ENCODE measurements at regions not wholly inside any gene's neighbourhood (a gene's known extent, or its start where the extent isn't known, plus 50 kb on each side); places are given as distances from the start of the nearest gene placed in this dataset.

DNA sequence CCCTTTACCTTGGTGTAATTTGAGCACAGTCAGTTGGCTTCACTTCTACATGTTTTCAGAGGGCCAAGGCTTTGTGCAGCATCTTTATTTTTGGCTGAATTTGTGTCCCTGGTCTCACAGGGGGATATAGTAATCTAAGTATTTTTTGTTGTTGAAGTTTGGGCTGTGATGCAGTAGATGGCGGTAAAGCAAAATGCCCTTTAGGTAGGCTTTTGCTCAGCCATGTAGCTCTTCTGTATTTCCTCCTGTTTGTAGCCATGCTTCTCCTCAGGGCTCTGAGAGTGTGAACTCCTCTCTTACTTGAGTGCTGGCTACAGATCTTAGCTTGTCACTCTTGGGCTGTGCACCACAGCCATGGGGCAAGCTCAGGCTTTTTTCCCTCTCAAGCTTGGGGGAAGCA lies 328.6 kb downstream of the SLITRK5 start:
- TF ChIP-seq, protein P1, sequence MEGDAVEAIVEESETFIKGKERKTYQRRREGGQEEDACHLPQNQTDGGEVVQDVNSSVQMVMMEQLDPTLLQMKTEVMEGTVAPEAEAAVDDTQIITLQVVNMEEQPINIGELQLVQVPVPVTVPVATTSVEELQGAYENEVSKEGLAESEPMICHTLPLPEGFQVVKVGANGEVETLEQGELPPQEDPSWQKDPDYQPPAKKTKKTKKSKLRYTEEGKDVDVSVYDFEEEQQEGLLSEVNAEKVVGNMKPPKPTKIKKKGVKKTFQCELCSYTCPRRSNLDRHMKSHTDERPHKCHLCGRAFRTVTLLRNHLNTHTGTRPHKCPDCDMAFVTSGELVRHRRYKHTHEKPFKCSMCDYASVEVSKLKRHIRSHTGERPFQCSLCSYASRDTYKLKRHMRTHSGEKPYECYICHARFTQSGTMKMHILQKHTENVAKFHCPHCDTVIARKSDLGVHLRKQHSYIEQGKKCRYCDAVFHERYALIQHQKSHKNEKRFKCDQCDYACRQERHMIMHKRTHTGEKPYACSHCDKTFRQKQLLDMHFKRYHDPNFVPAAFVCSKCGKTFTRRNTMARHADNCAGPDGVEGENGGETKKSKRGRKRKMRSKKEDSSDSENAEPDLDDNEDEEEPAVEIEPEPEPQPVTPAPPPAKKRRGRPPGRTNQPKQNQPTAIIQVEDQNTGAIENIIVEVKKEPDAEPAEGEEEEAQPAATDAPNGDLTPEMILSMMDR (IDR thresholded peaks at IDR 0.05), result no peak
- TF ChIP-seq, protein P2, sequence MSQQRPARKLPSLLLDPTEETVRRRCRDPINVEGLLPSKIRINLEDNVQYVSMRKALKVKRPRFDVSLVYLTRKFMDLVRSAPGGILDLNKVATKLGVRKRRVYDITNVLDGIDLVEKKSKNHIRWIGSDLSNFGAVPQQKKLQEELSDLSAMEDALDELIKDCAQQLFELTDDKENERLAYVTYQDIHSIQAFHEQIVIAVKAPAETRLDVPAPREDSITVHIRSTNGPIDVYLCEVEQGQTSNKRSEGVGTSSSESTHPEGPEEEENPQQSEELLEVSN (IDR thresholded peaks at IDR 0.05; ENCODE audit: borderline replicate concordance, low read depth), result no peak
- TF ChIP-seq JUNB (IDR thresholded peaks at IDR 0.05) (no peak), EP300 (IDR thresholded peaks at IDR 0.05) (no peak), MAFK (IDR thresholded peaks at IDR 0.05; ENCODE audit: partially characterized antibody) (no peak), POLR2A (IDR thresholded peaks at IDR 0.05; ENCODE audit: low read length) (no peak), MAX (IDR thresholded peaks at IDR 0.05) (no peak), EHMT2 (IDR thresholded peaks at IDR 0.05; ENCODE audit: low read depth) (no peak), JUN (IDR thresholded peaks at IDR 0.05) (no peak), MAZ (IDR thresholded peaks at IDR 0.05; ENCODE audit: borderline replicate concordance, low read depth, low read length) (no peak), SREBF2 (IDR thresholded peaks at IDR 0.05) (no peak), RAD21 (conservative IDR thresholded peaks at IDR 0.05 in 1 of 2, IDR thresholded peaks at IDR 0.05 in 1 of 2) (no peak), CBX8 (IDR thresholded peaks at IDR 0.05) (no peak)
- TF ChIP-seq, protein P3, sequence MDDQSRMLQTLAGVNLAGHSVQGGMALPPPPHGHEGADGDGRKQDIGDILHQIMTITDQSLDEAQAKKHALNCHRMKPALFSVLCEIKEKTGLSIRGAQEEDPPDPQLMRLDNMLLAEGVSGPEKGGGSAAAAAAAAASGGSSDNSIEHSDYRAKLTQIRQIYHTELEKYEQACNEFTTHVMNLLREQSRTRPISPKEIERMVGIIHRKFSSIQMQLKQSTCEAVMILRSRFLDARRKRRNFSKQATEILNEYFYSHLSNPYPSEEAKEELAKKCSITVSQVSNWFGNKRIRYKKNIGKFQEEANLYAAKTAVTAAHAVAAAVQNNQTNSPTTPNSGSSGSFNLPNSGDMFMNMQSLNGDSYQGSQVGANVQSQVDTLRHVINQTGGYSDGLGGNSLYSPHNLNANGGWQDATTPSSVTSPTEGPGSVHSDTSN (IDR thresholded peaks at IDR 0.05), result no peak
